NCI-H345 treated with DMSO at 0.1 percent for 48 hours (cell line): ENCODE measurements at regions not wholly inside any gene's neighbourhood (a gene's known extent, or its start where the extent isn't known, plus 50 kb on each side); places are given as distances from the start of the nearest gene placed in this dataset.
A peak's percentile ranks its signal among the peaks of the same experiment; 100 is the strongest.
"Not testable (repeated sequence)": the region's sequence is repeated elsewhere in the genome, so short reads cannot be mapped to it uniquely, and the experiment has no call there.

Experiments
- DNase-seq: peaks from one replicate; lab custom pipeline; 2025; ENCODE audit not compliant: unreplicated experiment; lab: John Stamatoyannopoulos, UW

DNA sequence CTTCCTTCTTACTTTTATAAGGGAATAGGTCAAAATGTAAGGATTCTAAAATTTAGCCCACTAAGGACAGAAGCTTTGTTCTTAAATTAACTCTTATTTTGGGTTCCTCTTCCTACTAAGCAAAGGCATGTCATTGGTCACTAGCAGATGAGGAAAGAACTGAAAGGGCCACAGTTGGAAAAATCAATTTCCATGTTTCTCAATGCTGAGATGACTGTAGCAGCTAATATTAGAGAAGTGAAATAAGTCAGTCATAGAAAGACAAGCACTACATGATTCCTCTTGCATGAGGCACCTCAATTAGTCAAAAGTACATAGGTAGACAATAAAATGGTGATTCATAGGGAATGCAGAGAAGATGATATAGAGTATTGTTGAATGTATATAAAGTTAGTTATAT lies 353.7 kb downstream of the RSL24D1 start:
- DNase-seq, result no peak

DNA sequence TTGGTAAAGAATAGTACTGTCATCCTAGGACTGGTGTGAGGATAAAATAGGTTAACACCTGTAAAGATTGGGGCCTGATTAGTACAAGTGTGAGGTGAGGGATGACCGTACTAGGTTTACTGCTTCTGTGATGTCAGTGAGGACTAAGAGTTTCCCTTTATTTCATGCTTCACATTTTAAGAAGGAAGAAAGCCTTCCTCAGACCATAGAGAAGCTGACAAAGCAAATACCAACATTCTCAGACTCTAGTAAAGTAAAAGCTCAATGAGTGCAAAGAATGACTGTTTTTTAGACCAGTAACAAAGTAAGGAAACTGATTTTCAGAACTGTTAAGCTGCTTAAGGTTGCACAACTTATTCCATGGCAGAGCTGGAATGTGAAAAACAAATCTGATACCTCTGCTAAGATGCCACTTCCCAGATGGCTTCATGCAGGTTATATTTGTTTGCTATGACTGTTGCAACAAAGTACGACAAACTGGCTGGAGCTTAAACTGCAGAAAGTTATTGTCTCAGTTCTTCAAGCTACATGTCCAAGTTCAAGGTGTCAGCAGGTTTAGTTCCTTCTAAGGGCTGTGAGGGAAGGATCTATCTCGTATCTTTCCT lies 354.9 kb downstream of the RSL24D1 start:
- no peak for DNase-seq

DNA sequence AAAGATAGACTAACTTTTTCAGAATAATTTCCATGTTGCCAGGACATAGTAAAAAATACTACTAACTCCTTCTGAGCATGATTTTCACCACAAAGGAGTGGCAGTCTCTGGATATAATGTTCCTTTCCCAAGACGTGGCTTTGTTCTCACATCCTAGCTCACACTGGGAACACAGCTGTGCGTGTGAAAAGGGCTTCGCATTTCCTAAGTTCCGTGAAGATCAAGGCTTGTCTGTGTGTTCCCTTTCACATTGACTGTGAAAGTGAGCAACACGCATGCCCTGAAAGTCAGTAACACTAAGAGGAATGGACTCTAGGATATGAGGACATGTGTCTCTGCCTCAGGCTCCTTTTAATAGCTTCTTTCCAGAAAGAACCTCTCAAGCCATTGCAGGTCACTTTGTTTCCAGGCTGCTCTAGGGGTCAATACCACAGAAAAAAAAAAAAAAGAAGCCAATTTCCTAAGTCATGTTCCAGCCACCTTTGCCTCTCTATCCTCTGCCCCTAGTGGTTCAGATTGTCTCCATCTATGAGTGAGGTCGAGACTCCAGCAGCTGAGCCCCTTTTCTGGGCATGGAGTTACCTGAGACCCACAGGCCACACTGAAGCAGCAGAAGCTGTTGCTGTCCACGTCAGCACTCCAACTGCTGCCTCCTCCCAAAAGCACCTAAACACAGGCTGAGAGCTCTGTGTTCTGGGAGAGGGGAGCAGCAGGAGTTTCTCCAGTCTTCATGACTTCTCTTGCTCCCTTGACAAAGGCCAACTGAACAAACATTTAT lies 355.9 kb downstream of the RSL24D1 start:
- no peak for DNase-seq

DNA sequence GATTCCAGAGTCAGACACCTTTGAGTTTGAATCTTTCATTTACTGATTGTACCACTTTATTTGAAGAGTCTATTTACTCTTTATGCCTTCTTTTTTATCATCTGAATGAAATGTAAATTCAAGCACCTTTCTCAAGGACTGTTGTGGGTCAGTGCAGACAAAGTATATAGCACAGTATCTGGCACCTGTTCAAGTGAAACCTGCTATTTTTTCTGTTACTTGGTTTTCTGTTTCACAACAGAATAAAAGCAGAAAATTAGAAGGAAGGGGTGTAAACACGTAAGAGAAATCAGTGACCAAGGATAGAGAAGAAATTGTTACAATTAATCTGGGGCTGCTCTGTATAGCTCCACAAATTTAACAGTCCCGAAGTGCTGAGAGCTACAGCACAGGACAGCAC lies 357.4 kb downstream of the RSL24D1 start:
- DNase-seq, result peak; percentile 15

DNA sequence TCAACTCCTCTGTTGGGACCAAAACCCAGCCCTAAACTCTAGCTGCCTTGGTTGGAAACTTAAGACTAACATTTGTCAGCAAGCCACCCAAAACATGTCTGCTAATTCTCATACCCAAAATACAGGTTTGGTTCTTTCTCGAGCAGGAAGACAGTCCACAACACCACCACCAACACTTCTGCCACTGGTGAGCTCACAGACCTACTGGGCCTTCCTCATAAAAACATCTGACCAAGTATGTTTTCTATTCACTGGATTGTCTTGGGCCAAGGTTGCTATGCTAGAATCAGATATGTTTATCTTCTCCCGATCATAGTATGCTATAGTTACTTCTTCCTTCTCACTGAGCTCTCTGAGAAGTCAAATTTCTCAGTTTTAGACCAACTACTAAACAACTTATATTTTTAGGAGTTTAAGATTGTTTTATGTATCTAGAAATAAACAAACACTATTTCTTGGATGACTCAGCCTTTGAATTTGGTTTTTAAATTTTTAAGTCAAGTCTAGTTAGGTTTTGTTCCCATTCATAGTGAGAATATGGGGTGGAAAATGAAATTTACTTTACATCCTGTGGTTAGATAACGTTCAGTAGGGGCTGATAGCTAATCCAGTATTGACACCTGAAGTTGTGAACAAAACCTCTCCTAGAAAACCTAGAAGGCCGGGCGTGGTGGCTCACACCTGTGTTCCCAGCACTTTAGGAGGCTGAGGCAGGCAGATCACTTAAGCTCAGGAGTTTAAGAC lies 360.5 kb downstream of the RSL24D1 start:
- DNase-seq, result no peak

DNA sequence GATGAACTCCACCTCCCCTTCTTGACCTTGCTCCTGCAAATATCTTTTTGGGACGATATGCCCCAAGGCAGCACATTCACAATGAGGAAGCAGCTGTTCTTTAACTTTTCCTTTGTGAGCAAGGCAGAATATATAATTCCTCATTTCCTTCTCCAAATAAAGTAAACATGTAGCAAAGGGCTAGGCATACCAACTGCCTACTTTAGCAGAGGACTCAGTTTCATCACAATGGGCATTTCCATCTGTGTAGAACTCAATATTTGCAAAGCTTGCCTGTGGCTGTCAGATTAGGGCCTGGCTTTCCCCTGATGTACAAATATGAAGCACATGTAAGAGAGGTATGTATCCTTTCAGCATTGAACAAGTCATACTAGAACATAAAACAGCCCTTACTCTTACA lies 366.9 kb downstream of the RSL24D1 start:
- DNase-seq, result no peak

DNA sequence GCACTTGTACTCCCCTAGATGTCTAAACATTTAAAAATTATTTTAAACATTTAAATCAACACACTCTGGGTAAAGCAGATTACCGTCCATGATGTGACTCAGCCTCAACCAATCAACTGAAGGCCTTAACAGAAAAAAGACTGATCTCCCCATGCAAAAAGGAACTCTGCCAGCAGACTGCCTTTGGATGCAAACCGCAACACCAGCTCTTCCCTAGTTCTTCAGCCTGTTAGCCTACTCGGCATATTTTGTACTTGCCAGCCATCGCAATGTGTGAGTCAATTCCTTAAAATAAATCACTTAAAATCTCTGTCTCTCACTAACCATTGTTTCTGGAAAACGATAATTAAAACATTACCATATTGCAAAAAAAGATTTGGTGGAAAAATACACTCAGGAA lies 375.9 kb downstream of the RSL24D1 start:
- no peak for DNase-seq

DNA sequence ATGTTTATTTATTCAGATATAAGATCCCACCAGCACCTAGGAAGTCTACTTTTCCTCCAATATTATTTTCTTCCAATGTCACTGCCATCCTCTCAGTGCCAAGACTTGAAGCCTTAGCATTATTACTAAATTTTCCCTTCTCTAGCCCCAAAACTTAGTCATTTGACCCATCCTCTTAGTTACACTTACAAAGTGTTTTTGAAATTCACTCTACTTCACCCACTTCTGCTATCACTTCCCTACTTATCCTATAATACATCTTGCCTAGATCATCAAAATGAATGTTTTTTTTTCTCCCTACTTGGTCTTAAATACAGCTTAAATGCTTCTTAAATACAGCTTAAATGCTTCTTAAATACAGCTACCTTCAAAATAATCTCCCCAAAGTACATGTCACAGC lies 376.6 kb downstream of the RSL24D1 start:
- DNase-seq, result no peak

DNA sequence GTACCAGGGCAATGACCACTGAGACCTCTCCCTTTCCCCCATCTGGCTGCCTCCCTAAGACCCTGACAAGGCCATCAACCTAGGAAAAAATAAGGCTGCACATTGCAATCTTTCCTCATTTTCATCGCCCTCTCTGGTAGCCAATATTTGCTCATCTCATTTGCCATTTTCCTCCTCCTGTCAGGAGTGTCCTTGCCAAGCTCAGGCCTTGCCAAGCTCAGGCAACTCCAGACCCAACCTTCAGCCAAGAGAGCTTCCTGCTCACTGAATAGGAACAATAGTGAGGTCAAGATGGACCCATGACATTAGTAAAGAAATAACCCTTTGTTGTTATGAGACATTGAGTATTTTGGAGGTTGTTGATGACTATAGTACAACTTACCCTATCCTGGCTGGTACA lies 380.3 kb downstream of the RSL24D1 start:
- DNase-seq, result no peak

DNA sequence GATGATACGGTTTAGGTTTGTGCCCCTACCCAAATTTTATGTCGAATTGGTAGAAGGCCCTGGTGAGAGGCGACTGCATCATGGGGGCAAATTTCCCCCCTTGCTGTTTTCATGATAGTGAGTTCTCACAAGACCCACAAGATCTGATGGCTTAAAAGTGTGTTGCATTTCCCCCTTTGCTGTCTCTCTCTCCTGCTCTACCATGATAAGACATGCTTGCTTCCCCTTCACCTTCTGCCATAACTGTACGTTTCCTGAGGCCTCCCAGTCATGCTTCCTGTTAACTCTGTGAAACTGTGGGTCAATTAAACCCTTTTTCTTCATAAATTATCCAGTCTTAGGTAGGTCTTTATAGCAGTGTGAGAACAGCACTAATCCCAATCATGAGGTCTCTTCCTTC lies 381.2 kb downstream of the RSL24D1 start:
- DNase-seq, result no peak

DNA sequence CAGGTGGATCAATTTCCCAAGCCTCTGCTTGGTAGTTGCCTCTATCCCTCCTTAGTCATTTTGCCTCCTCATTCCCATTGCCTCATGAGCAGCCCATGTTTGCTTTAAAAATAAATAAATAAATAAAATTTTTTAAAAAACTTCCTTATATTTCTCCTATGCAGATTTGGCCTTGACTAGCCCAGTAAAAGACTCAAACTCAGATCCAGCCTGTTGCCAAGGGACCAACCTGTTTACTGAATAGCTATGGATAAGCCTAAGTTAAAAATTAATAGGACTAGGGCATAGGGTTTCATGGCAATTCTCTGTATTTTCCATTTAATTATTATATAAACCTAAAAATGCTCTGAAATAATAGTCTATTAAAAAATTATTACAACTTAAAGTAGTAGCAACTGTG lies 384.4 kb downstream of the RSL24D1 start:
- DNase-seq, result no peak

DNA sequence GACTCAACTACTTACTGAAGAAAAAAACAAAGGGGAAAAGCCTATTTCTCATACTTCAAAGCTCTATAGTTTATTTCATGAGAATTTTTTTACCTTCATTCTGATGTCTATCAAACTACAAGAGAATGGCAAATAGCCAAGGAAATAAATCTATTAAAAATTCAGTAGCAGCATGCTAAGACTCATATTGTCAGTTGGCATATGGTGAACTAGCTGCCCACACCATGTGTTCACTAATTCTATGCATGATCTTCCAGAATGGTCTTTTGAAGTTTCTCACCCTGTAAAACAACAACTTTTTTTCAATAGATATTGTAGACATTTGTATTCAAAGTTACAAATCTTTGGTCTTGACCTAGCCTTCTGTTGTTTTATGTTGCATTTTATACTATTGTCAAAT lies 386.2 kb downstream of the RSL24D1 start:
- no peak for DNase-seq

DNA sequence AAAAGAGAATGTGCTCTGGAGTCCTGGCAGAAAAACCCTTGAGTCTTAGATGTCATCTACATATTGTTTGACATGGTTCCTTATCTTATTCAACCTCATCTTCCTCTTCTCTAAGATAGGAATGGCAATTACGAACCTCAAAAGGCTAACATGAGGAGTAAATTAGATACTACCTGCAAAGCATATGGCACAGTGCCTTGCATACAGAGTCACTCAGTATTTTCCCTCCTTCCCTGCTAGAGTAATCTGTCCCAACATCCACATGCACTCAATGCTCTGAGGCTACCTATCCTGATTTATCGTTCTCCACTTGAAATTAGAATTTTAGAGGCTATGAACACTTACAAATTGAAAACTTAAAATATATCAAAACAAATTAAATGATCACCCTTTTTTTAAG lies 386.7 kb downstream of the RSL24D1 start:
- DNase-seq, result no peak

DNA sequence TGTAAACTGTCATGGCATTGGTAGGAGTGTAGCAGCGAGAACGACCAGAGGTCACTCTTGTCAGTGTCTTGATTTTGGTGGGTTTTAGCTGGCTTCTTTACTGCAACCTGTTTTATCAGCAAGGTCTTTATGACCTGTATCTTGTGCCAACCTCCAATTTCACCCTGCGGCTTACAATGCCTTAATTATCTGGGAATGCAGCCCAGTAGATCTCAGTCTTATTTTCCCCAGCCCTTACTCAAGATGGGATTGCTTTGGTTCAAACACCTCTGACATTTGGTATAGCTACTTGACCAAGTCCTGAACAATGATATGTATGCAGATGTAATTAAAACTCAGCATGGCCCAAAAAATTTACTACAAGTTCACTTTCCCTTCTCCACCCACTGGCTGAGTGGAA lies 388.4 kb downstream of the RSL24D1 start:
- no peak for DNase-seq

DNA sequence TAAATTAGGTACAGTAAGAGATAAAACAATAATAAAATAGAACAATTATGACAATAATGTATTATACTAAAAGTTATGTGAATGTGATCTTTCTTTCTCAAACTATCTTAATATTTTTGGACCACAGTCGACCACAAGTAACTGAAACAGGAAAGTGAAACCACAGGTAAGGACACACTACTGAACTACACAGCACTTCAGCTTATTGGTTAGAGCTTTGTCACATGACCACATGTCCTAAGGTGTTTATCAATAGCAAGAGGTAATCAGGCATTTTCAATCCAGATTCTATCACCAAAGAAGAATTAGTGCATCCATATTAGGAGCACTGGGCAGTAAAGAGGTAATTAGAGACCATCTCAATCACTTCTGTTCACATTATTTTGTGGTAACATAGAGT lies 392.8 kb downstream of the RSL24D1 start:
- no peak for DNase-seq

DNA sequence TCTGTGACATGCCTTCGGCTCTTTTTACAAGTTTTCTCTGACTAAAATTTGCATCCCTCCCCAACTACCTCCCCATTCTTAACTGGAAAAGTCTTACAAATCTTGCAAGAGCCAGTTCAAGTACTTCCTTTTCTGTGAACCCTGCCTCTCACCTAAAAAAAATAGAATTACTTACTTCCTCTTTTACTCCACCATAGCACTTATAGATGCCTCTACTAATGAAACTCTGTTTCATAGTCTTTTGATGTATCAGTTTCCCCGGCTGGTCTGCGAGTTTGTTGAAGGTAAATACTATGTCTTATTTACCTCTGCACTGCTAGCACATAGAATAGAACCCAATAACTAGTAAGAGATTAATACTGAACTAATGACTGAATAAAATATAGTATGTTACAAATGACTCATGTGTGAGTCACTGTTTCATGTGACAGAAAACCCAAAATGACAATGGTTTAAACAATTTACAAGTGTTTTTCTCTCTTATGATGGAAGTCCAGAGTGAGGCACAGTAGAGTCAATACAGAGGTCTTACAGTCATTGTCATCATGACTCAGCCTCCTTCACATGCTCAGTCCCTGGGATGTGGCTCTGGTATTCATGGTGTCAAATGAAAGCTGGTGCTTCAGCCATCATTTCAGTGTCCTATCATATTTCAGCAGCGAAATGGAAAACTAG lies 393.5 kb downstream of the RSL24D1 start:
- no peak for DNase-seq

DNA sequence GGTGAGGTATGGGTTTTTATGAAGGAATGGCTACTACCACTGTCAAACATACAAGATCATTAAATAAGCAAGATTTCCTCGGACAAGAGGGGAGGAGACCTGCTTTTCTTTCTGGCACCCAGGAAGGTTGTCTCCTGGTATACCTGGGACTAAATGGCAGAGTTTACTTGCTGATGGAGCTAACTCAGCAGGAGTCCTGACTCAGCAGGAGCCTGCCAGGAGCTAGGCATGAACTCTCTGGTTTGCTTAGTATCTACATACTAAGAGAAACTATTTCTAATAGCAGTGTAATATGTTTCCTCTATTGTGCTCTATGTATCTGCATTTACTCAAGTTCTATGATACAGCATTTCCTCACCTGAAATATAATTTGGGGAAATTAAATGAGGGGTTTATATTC lies 404.2 kb downstream of the RSL24D1 start:
- DNase-seq, result no peak

DNA sequence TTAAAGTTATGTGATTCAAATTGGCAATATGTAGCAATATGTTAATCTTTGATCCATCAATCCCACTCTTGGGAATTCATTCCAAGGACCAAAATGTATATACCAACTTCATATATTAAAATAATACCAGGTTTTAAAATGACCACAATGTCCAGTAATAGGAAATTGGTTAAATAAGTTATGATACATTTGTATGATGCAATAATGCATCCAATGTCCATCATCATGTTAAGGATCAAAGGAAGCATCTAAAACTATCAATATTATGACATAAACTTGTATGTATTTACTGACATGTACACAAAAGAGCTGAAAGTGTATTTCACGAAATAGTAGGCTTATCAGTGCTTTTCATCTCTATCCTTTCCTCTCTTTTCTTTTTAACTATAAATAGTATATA lies 406.0 kb downstream of the RSL24D1 start:
- no peak for DNase-seq

DNA sequence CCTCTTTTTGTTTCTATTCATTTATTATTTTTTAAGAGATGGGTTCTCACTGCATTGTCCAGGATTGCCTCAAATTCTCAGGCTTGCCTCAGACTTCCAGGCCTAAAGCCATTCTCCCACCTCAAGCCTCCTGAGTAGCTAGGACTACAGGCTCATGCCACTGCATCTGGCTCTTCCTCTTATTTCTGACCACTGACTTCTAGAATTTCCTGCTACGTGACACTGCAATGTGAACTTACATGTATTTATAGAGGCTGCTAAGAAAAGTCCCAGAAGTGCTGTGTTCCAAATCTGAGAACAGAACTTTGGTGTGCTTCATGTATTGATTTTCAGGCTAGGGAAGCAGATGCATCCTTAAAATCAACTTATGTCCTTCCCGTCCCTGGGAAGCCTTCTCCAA lies 407.4 kb downstream of the RSL24D1 start:
- no peak for DNase-seq

DNA sequence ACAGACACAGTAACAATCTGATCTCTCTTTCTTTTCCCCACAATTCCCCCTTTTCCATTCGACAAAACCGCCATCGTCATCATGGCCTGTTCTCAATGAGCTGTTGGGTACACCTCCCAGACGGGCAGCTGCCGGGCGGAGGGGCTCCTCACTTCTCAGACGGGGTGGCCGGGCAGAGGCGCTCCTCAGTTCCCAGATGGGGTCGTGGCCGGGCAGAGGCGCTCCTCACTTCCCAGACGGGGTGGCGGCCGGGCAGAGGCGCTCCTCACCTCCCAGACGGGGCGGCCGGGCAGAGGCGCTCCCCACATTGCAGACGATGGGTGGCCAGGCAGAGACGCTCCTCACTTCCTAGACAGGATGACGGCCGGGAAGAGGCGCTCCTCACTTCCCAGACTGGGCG lies 415.5 kb downstream of the RSL24D1 start:
- DNase-seq, result not testable (repeated sequence)

DNA sequence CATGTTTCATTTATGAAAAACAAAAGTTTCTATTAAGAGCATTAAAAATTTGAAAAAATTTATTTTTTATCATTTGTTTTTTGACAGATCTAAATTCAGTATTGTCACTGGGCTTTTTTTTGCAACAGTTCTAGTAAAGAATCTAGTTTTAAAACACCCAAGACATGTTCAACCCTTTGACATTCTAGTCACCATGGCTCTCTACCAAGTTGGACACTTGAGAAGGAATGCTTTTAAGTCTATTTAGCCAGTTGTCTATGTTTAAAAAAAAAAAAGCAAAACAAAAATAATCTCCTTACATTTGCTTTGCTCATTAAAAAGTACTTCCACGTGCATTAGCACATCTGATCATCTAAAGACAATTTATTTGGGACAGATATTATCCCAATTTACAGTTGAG lies 417.5 kb downstream of the RSL24D1 start:
- no peak for DNase-seq

DNA sequence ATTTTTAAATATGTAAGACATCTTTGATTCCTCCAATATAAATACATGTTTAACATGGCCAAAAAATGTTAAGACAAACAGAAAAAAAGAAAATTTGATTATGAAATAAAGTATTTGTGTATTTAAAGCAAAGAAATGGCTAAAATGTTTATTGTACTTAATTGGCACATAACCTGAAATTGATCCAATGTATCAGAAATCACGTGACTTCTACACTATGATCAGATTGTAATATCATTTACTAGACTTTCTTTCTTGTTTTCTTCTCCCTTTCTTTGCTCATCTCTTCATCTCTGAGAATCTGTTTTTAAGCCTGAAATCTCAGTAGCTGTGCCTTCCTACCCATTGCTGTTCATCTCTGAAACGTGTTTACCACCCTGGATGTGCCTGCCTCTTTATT lies 420.3 kb downstream of the RSL24D1 start:
- DNase-seq, result no peak
